ENCODE measurements at regions not wholly inside any gene's neighbourhood (a gene's known extent, or its start where the extent isn't known, plus 50 kb on each side); places are given as distances from the start of the nearest gene placed in this dataset.

DNA sequence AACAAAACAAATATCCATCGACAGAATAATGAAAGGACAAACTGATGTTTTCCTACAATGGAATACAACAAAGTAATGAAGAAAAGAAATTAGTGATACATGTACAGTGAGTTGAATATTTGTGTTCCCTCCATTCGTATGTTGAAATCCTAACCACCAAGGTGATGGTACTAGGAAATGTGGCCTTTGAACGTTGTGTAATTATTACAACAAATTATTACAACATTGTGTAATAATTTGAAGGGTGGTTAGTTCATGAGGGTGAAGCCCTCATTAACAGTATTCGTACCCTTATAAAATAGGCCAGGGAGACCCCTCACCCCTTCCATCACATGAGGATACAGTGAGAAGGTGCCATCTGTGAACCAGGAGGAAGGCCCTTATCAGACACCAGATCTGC is 339.4 kb downstream of the BMP2 start:
- Histone ChIP-seq H3K4me1 (ENCODE audit: control insufficient read depth, insufficient read depth, low read length) (no peaks in the 10 kb centered on the region), H3K9me1 (ENCODE audit: insufficient read depth, low read length) (no peaks in the 10 kb centered on the region), H3K4me3 (ENCODE audit: insufficient read depth, low read depth, low read length) (no peak overlapping the region), H3K9ac (ENCODE audit: low read depth, low read length) (no peak overlapping the region), H4K5ac (ENCODE audit: low read depth, low read length) (no peak overlapping the region), H3K56ac (ENCODE audit: extremely low read depth, insufficient read depth, low read length) (no peak overlapping the region), H4K91ac (ENCODE audit: insufficient read depth, low read depth, low read length) (no peak overlapping the region), H2BK120ac (ENCODE audit: low read depth, low read length) (no peak overlapping the region), H2AK5ac (ENCODE audit: low read depth, low read length) (no peak overlapping the region), H3K27ac (ENCODE audit: insufficient read depth, low read length) (no peak overlapping the region), H3K4me2 (ENCODE audit: low read depth, low read length) (no peak overlapping the region), H3K23ac (ENCODE audit: low read depth, low read length) (no peak overlapping the region), H3K79me1 (ENCODE audit: low read depth in 1 of 2, low read length in 2 of 2) (no peaks in the 10 kb centered on the region), H3K36me3 (ENCODE audit: control insufficient read depth, insufficient read depth, low read length) (no peaks in the 10 kb centered on the region), H3K9me3 (ENCODE audit: control insufficient read depth, insufficient read depth, low read length) (no peaks in the 10 kb centered on the region), H4K20me1 (ENCODE audit: insufficient read depth, low read length) (no peaks in the 10 kb centered on the region), H4K8ac (ENCODE audit: low read depth in 2 of 2, low read length in 2 of 2) (no peak overlapping the region), H2BK5ac (ENCODE audit: low read depth, low read length, poor library complexity, severe bottlenecking) (no peak overlapping the region), H3K14ac (replicated peaks; ENCODE audit: low read depth, low read length) (no peak overlapping the region), H2BK15ac (ENCODE audit: low read depth, low read length) (no peak overlapping the region), H2AFZ (replicated peaks; ENCODE audit: low read length, poor library complexity) (no peak overlapping the region), H2AK9ac (replicated peaks; ENCODE audit: low read depth, low read length, poor library complexity) (no peak overlapping the region), H2BK20ac (ENCODE audit: low read depth, low read length) (no peak overlapping the region), H3K4ac (ENCODE audit: low read depth, low read length) (no peak overlapping the region), H3K27me3 (ENCODE audit: control insufficient read depth, insufficient read depth, low read length) (no peaks in the 10 kb centered on the region), H3K18ac (ENCODE audit: low read depth, low read length) (no peak overlapping the region)
- DNase-seq = no peak
- in situ Hi-C loops (cut with MboI; ENCODE audit: low sequenced_read_pairs) (no loop called here), dilution Hi-C loops (cut with HindIII; ENCODE audit: low sequenced_read_pairs, unreplicated experiment) (no loop called here), intact Hi-C loops (cut with micrococcal nuclease) (no loop called here)
- no TSS peak for BruUV-seq (replicated peaks)
- no CpG with 5 or more reads among the region's 4 CpGs for WGBS, 2 experiments (ENCODE audit: extremely low coverage in 2 of 2, insufficient read length in 1 of 2)
- no peak for ATAC-seq (ENCODE audit: low read depth)
- CTCF ChIA-PET = no interaction called here
- TF ChIP-seq CEBPB (IDR thresholded peaks at IDR 0.05; ENCODE audit: low read depth, low read length) = 0 out of 2 replicates have a peak, but pooled peaks have one; percentile 20
- no peak for TF ChIP-seq RAD21 (IDR thresholded peaks at IDR 0.05; ENCODE audit: low read length)
- POLR2A ChIA-PET (ENCODE audit: unreplicated experiment) = no interaction called here
